ENCODE measurements at regions not wholly inside any gene's neighbourhood (a gene's known extent, or its start where the extent isn't known, plus 50 kb on each side); places are given as distances from the start of the nearest gene placed in this dataset.

DNA sequence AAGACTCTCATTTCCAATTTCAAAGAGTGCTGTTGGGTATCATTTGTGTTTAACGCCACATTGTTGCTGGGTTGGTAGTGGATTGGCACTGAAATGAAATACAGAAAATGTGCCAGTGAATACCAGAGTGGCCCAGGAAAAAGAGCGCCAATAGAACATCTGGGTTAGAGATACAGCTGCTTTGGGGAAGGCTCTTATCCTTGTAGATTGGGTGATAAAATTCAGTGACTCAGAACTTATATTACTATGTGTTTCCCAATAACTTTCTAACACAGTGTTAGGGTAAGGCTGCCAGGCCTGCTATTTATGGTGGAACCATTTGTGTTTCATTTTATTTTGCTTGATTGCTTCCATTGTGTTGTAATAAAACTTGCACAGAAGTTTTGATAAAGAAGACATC is 168.2 kb upstream of the SSTR1 start:
- TF ChIP-seq CTCF (IDR thresholded peaks at IDR 0.05) (no peak), POLR2AphosphoS5 (IDR thresholded peaks at IDR 0.05) (no peak), POLR2A (IDR thresholded peaks at IDR 0.05) (no peak), EP300 (IDR thresholded peaks at IDR 0.05) (no peak)
